Naive thymus-derived CD4-positive, alpha-beta T cell (primary cell): ENCODE measurements at regions not wholly inside any gene's neighbourhood (a gene's known extent, or its start where the extent isn't known, plus 50 kb on each side); places are given as distances from the start of the nearest gene placed in this dataset.

Experiments
- ATAC-seq: fragments of 150-1000 bp; cut with Tn5 transposase; 2 replicates; pipeline ENCODE4 v1.10.0; 2021; ENCODE audit warnings: mild to moderate bottlenecking, moderate library complexity
- CTCF ChIA-PET: fragments of 350-600 bp; sonication (Branson Sonifier 250); formaldehyde crosslinking; loops from one replicate; lab custom pipeline; 2021; ENCODE audit warnings: antibody characterized with exemption; lab: Charles Lee
- POLR2A ChIA-PET: fragments of 350-600 bp; sonication (Branson Sonifier 250); formaldehyde crosslinking; loops from one replicate; lab custom pipeline; 2021; ENCODE audit warnings: antibody characterized with exemption, inconsistent platforms; lab: Charles Lee
- DNase-seq, 9 donors: peaks; one replicate each; pipeline versions ENCODE4 v3.0.0 to v3.0.0-alpha.2; 2020 to 2022; ENCODE audit warnings: mixed read lengths in 1 of 9
- H3K27ac ChIP-seq: one replicate; pipeline ENCODE4 v1.7.0; 2013; ENCODE audit warnings: mild to moderate bottlenecking, low read depth, low read length, moderate library complexity
- H3K27me3 ChIP-seq, 2 donors: one replicate each; pipeline ENCODE4 v1.7.0; 2013; ENCODE audit warnings: low read length in 2 of 2, mild to moderate bottlenecking in 2 of 2, moderate library complexity in 2 of 2; ENCODE audit not compliant: control insufficient read depth in 2 of 2, insufficient read depth in 2 of 2
- H3K36me3 ChIP-seq, 3 experiments: 1 replicate in 2 of 3; 2 replicates in 1 of 3; pipeline ENCODE4 v1.7.0; 2013; ENCODE audit warnings: low read length in 3 of 3, mild to moderate bottlenecking in 3 of 3, moderate library complexity in 1 of 3; ENCODE audit not compliant: insufficient read depth in 3 of 3, control insufficient read depth in 2 of 3
- H3K4me1 ChIP-seq, 2 donors: one replicate each; pipeline ENCODE4 v1.7.0; 2013; ENCODE audit warnings: low read length in 2 of 2, mild to moderate bottlenecking in 2 of 2, moderate library complexity in 1 of 2; ENCODE audit not compliant: control insufficient read depth in 2 of 2, insufficient read depth in 2 of 2
- H3K4me3 ChIP-seq: 2 replicates; pipeline ENCODE4 v1.7.0; 2013; ENCODE audit warnings: mild to moderate bottlenecking, low read length
- H3K9me3 ChIP-seq, 3 experiments: 1 replicate in 2 of 3; 2 replicates in 1 of 3; pipeline ENCODE4 v1.7.0; 2013; ENCODE audit warnings: low read length in 3 of 3; ENCODE audit not compliant: control insufficient read depth in 2 of 3
- H3K27ac Mint-ChIP-seq, 9 donors: one replicate each; pipeline ENCODE4 v1.8.0; 2020 to 2022; ENCODE audit warnings: mixed read lengths in 9 of 9, mild to moderate bottlenecking in 8 of 9, moderate library complexity in 5 of 9, inconsistent platforms in 2 of 9
- H3K27me3 Mint-ChIP-seq, 5 donors: one replicate each; pipeline ENCODE4 v1.8.0; 2021 to 2022; ENCODE audit warnings: mixed read lengths in 5 of 5, mild to moderate bottlenecking in 1 of 5
- H3K36me3 Mint-ChIP-seq, 5 donors: one replicate each; pipeline ENCODE4 v1.8.0; 2020 to 2022; ENCODE audit warnings: mixed read lengths in 5 of 5, mild to moderate bottlenecking in 3 of 5, inconsistent platforms in 1 of 5
- H3K4me1 Mint-ChIP-seq, 7 donors: one replicate each; pipeline ENCODE4 v1.8.0; 2020 to 2022; ENCODE audit warnings: mixed read lengths in 7 of 7, mild to moderate bottlenecking in 3 of 7, inconsistent platforms in 1 of 7
- H3K4me3 Mint-ChIP-seq, 10 donors: one replicate each; pipeline ENCODE4 v1.8.0; 2020 to 2022; ENCODE audit warnings: mild to moderate bottlenecking in 10 of 10, mixed read lengths in 10 of 10, moderate library complexity in 6 of 10, inconsistent platforms in 2 of 10
- H3K9me3 Mint-ChIP-seq, 11 donors: one replicate each; pipeline ENCODE4 v1.8.0; 2020 to 2022; ENCODE audit warnings: mixed read lengths in 11 of 11, mild to moderate bottlenecking in 4 of 11, inconsistent platforms in 1 of 11, moderate library complexity in 1 of 11
- intact Hi-C, 2 donors: fragments of 100-400 bp; cut with micrococcal nuclease; formaldehyde crosslinking; loops; one replicate each; pipeline ENCODE4 v1.15.1; 2023

DNA sequence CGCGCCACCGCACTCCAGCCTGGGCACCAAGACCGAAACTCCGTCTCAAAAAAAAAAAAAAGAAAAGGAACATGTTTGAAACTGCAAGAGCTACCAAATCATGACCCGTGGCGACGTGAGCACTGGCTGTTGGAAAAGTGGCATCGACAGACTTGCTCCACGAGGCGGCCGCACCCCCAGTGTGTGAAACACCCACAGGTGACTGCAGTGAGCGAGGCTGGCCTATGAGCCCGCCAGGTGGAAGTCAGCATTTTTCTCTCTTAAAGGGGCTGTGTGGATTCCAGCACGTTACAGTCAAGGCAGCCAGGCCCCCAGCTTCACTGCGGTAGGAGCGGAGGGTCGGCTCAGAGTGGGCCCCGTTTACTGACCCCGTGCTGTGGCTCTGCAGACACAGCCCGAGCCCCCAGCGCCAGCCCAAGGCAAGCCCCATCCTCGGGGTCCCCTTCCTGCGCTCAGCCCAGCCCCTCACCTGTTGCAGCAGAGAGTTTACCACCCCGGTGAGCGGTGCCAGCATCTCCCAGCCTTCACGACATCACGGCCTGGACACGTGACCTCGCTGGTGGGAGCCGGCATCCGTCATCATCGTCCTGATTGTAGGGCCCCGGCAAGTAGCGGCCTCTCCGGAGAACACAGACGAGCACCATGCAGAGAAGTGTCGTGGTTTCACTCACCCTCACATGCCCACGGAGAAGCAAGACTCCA, 54.3 kb upstream of the FBRSL1 start:
- Mint-ChIP-seq H3K9me3 (peaks cover 0 to 1% (median 0%) of the 10 kb centered on the region in 11 donors), H3K4me1 (peaks cover 14 to 65% (median 44%) of the 10 kb centered on the region in 7 donors), H3K27me3 (peaks cover 0 to 4% (median 0%) of the 10 kb centered on the region in 5 donors), H3K27ac (no peak overlapping the region), H3K4me3 (peak overlapping the region in 5 of 10 donors; percentile 50 to 84 (median 64)), H3K36me3 (no peaks in the 10 kb centered on the region)
- intact Hi-C loops, result no loop called here
- no peak overlapping the region for H3K4me3 ChIP-seq
- POLR2A ChIA-PET, result interaction anchor here (0.6 kb wide), 1 partner anchor 10 kb away, joined by 7 read pairs; no protein-coding TSS in a partner anchor
- H3K27ac ChIP-seq, result no peak overlapping the region
- H3K27me3 ChIP-seq, result no peaks in the 10 kb centered on the region
- H3K4me1 ChIP-seq, result peaks cover 17 to 65% of the 10 kb centered on the region in 2 donors
- H3K9me3 ChIP-seq, result no peaks in the 10 kb centered on the region
- no peaks in the 10 kb centered on the region for H3K36me3 ChIP-seq
- DNase-seq (no peak), ATAC-seq (no peak)
- CTCF ChIA-PET, result interaction anchor here (1.1 kb wide), 1 partner anchor 79 kb away, joined by 3 read pairs; no protein-coding TSS in a partner anchor

DNA sequence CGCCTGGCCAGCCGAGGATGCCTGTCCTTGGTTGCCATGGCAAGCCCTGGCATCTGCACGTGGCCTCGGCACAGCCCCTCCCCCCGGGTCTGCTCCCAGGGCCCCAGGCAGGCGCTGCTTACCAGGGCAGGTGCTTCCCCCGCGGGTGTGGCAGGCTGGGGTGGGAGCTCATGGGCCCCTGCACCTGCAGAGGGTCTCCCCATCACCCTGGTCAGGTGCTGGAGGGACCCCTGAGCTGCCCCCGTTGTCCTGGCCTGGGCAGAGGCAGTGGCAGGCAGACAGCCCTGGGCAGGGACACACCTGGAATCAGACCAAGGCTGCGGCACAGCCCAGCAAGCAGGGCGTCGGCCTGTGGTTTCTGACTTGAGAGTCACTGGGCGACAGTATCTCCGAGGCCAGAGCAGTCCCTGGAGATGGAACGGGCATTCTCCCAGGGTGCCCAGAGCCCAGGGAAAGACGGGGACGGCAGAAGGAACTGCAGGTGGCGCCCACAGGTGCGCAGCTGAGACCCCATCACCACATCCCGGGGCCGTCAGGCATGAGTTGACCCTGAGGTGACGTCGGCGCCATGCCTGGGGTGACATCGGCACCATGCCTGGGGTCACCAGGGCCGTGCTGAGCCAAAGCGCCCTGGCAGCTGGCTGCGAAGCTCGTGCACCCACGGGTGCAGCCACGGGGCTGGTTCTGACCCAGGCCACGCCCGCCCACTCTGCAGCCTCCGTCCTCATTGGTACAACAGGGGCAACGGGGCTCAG, 56.1 kb upstream of the FBRSL1 start:
- intact Hi-C loops, result no loop called here
- ATAC-seq (no peak), DNase-seq (no peak)
- H3K36me3 ChIP-seq, result no peaks in the 10 kb centered on the region
- Mint-ChIP-seq H3K36me3 (no peaks in the 10 kb centered on the region), H3K27me3 (peaks cover 0 to 4% (median 0%) of the 10 kb centered on the region in 5 donors), H3K4me1 (peaks cover 17 to 58% (median 43%) of the 10 kb centered on the region in 7 donors), H3K27ac (peak overlapping the region in 1 of 9 donors; percentile 26), H3K4me3 (peak overlapping the region in 3 of 10 donors; percentile 18 to 55 (median 26)), H3K9me3 (peaks cover 0 to 1% (median 0%) of the 10 kb centered on the region in 11 donors)
- H3K27me3 ChIP-seq, result no peaks in the 10 kb centered on the region
- peaks cover 23 to 62% of the 10 kb centered on the region in 2 donors for H3K4me1 ChIP-seq
- no peak overlapping the region for H3K4me3 ChIP-seq
- H3K27ac ChIP-seq, result no peak overlapping the region
- POLR2A ChIA-PET, result interaction anchor here (1.0 kb wide), 1 partner anchor 55 kb away, joined by 4 read pairs; no protein-coding TSS in a partner anchor
- CTCF ChIA-PET, result no interaction called here
- no peaks in the 10 kb centered on the region for H3K9me3 ChIP-seq

DNA sequence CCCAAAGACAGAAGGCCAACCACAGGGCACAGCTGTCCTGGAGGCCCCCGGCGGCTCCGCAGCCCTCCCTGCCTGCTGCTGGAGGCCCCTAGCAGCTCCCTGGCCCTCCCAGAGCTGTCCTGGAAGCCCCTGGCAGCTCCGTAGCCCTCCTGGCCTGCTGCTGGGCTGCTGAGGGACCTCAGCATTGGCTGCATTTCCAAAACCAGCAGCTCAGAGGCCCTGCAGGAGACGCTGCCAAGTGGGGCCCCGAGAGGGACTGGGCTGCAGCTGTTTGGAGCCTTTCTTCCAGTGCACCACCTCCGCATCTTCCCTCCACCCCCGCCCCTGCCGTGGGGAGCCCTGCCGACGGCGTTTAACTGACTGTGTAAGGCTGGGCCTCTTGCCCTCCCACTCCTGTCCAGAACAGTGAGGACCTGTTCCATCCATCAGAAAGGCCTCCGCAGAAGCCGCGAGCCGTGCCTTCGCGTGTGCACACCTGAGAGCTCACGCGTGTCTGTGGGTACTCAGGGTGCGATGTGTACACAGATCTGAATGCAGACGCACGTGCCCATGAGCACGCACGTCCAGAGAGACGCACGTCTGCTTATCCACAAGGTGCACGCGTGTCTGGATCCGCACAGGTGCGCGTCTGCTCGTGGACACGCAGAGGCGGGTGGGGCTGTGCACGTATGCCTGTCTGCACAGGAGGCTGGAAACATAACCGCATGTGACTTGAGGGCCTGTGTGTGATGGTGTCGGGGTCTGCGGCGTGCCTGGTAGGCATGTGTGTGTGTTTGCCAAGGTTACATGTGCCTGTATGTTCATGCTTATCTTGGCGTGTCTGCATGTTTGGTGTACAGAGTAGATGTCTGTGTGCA, 57.0 kb upstream of the FBRSL1 start:
- H3K4me3 Mint-ChIP-seq, result peak overlapping the region in 3 of 10 donors; percentile 18 to 55 (median 26)

DNA sequence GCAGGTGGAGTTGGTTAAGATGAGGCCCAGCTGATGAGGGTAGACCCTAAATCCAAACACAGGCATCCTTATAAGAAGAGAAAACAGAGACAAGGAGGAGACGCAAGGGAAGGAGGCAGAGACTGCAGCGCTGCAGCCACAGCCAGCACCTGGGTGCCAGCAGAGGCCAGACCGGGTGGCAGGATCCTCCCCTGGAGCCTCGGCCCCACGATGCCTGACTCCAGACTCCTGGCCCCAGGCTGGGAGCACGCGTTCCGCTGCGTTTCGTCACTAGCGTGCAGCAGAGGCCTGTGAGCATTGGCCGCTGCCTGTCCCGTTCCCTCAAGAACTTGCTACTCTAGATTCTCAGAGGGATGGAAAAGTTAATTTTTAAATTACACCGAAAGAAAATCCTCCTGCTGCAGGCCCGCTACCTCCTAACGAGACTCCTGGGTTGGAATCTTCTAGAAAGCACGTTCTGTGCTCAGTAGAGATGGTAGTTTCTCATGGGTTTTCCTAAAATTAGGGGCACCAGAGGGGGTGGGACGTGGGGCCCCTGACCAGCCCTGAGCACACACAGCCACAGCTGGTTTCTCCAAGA, 57.7 kb upstream of the FBRSL1 start:
- ChIA-PET POLR2A (interaction anchor here (1.0 to 1.2 kb wide), 2 partner anchors 13 to 56 kb away, joined by 3 to 4 read pairs; no protein-coding TSS in a partner anchor), CTCF (no interaction called here)
- H3K9me3 Mint-ChIP-seq, result peaks cover 0 to 1% (median 0%) of the 10 kb centered on the region in 11 donors
- Histone ChIP-seq H3K36me3 (no peaks in the 10 kb centered on the region), H3K9me3 (no peaks in the 10 kb centered on the region), H3K4me3 (no peak overlapping the region), H3K27ac (no peak overlapping the region), H3K27me3 (no peaks in the 10 kb centered on the region), H3K4me1 (peaks cover 15 to 46% of the 10 kb centered on the region in 2 donors)
- ATAC-seq (no peak), DNase-seq (no peak)
- H3K4me3 Mint-ChIP-seq, result no peak overlapping the region
- H3K36me3 Mint-ChIP-seq, result no peaks in the 10 kb centered on the region
- H3K4me1 Mint-ChIP-seq, result peaks cover 17 to 56% (median 39%) of the 10 kb centered on the region in 7 donors
- peaks cover 0 to 6% (median 0%) of the 10 kb centered on the region in 5 donors for H3K27me3 Mint-ChIP-seq
- peak overlapping the region in 2 of 9 donors; percentile 19 to 57 for H3K27ac Mint-ChIP-seq
- intact Hi-C loops, result no loop called here

More for the DNA sequence above, 57.0 kb upstream of the FBRSL1 start:
- ChIA-PET POLR2A (interaction anchor here (1.0 to 1.2 kb wide), 2 partner anchors 13 to 56 kb away, joined by 3 to 4 read pairs; no protein-coding TSS in a partner anchor), CTCF (no interaction called here)
- H3K27me3 ChIP-seq, result no peaks in the 10 kb centered on the region
- intact Hi-C loops, result no loop called here
- Mint-ChIP-seq H3K9me3 (peaks cover 0 to 1% (median 0%) of the 10 kb centered on the region in 11 donors), H3K27me3 (peaks cover 0 to 4% (median 0%) of the 10 kb centered on the region in 5 donors), H3K36me3 (no peaks in the 10 kb centered on the region), H3K27ac (peak overlapping the region in 2 of 9 donors; percentile 26 to 65), H3K4me1 (peaks cover 17 to 58% (median 41%) of the 10 kb centered on the region in 7 donors)
- ATAC-seq, result no peak
- H3K4me3 ChIP-seq, result no peak overlapping the region
- no peak for DNase-seq
- H3K36me3 ChIP-seq, result no peaks in the 10 kb centered on the region
- peaks cover 22 to 53% of the 10 kb centered on the region in 2 donors for H3K4me1 ChIP-seq
- H3K27ac ChIP-seq, result no peak overlapping the region
- no peaks in the 10 kb centered on the region for H3K9me3 ChIP-seq

DNA sequence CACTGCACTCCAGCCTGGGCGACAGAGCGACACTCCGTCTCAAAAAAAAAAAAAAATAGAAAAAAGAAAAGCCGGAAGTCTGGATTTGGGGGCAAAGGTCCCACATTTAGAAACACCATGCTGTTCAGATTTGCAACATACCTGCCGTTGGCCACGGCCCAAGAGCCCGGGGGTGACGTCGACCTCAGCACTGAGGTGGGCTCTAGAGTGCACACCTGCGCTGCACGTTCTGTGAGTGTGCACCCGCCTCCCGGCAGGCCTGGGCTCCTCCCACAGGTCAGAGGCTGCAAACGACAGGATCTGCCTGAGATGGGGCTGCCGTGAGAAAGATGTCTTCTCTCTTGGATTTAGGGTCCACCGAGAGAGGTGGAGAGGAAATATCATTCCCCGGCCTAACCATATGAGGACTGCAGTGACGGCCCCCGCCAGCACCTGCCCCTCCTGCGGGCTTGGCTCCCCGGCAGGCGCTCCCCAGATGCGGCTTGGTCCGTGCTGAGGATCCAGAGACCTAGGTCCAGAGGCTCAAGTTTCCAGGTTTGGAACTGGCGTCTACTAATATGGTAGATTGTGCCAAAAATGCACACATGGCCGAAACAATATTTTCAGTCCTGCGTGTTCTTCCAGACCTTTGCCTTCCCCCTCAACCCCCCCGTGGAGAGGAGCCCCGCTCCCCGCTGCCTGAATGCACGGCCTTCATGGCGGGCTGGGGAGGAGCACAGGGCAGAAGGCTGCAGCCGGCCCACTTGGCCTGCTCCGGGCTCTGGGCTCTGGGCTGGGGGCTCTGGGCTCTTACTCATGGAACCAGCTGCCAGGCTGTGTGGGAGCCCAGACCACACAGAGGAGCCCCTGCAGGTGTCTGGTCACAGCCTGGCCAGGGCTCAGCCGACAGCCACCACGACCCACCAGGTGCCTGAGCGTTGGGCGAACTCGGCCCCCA, 58.8 kb upstream of the FBRSL1 start:
- Mint-ChIP-seq H3K4me3 (peak overlapping the region; percentile 42 to 81 (median 77)), H3K27me3 (peaks cover 0 to 6% (median 0%) of the 10 kb centered on the region in 5 donors), H3K4me1 (peaks cover 17 to 47% (median 36%) of the 10 kb centered on the region in 7 donors), H3K27ac (peak overlapping the region in 5 of 9 donors; percentile 38 to 82 (median 76)), H3K9me3 (peaks cover 0 to 2% (median 0%) of the 10 kb centered on the region in 11 donors), H3K36me3 (no peaks in the 10 kb centered on the region)
- H3K4me1 ChIP-seq, result peaks cover 11 to 34% of the 10 kb centered on the region in 2 donors
- no peaks in the 10 kb centered on the region for H3K27me3 ChIP-seq
- peak overlapping the region; percentile 48 for H3K4me3 ChIP-seq
- no peak overlapping the region for H3K27ac ChIP-seq
- no peaks in the 10 kb centered on the region for H3K36me3 ChIP-seq
- ChIA-PET CTCF (interaction anchor here (0.6 to 2.2 kb wide), 6 partner anchors 9 to 92 kb away, joined by 3 to 13 read pairs (median 4); no protein-coding TSS in a partner anchor), POLR2A (interaction anchor here (0.7 to 1.6 kb wide), 12 partner anchors 8 to 75 kb away, joined by 3 to 13 read pairs (median 4); no protein-coding TSS in a partner anchor)
- no peaks in the 10 kb centered on the region for H3K9me3 ChIP-seq
- intact Hi-C loops, result loop anchor here (1.0 to 2.0 kb wide), 4 partner anchors 14 to 92 kb away; no protein-coding TSS in a partner anchor
- ATAC-seq (no peak), DNase-seq (no peak)
